ENCODE measurements at regions not wholly inside any gene's neighbourhood (a gene's known extent, or its start where the extent isn't known, plus 50 kb on each side); places are given as distances from the start of the nearest gene placed in this dataset.
A peak's percentile ranks its signal among the peaks of the same experiment; 100 is the strongest.

DNA sequence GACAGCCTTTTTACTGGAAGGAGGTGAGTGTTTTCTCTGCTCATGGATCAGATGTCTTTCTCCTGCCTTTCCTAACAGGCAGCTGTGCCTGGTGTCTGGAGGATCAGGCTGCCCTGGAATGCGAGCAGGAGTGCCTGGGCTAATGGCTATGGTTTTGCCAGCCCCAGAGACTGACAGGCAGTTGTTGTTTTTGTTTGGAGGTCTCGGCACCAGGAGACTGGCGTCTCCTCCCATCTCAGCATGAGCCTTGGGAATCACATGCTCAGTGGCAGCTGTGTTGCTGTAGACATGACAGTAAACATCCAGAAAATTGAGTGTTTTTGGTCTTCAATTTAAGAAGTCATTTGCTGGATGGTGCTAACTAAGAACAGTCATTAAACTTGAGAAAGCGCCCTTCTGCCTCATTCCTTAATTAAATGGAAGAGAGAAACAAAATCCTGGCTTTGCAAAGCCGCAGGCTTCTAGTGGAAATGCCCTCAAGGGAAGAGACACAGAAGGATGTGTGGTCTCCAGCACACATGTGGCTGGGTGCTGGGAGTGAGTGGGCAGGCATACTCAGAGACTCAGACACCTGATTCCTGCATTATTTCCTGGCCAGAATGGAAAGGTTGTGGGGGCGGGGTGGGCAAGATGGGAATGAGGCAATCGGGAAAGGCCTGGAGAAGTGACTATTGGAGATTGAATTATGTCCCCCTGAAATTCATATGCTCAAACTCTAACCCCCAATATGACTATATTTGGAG is 97.0 kb upstream of the NMNAT3 start:
- no peaks in the 10 kb centered on the region for H3K9me3 ChIP-seq (ENCODE audit: control insufficient read depth, insufficient read depth, low read depth, low read length)
- ChIA-PET CTCF (no interaction called here), POLR2A (no interaction called here)
- H3K4me1 ChIP-seq (ENCODE audit: control insufficient read depth, insufficient read depth, low read length) = no peaks in the 10 kb centered on the region; the same call in 1 of the 2 replicates
- no peaks in the 10 kb centered on the region for H3K36me3 ChIP-seq (ENCODE audit: control insufficient read depth in 2 of 2, insufficient read depth in 1 of 2, low read length in 2 of 2)
- H3K4me3 ChIP-seq (ENCODE audit: low read depth, low read length) = no peak overlapping the region
- no peak overlapping the region for H3K27ac ChIP-seq (ENCODE audit: extremely low read depth, low read depth, low read length)
- TF ChIP-seq ZFHX2 (tag by site-specific recombination; conservative IDR thresholded peaks at IDR 0.05) (peak; percentile 67), ZNF473 (tag by site-specific recombination; IDR thresholded peaks at IDR 0.05) (no peak), EGR2 (tag by site-specific recombination; IDR thresholded peaks at IDR 0.05; ENCODE audit: low read depth) (peak; percentile 63; the same call in 1 of the 2 replicates)

DNA sequence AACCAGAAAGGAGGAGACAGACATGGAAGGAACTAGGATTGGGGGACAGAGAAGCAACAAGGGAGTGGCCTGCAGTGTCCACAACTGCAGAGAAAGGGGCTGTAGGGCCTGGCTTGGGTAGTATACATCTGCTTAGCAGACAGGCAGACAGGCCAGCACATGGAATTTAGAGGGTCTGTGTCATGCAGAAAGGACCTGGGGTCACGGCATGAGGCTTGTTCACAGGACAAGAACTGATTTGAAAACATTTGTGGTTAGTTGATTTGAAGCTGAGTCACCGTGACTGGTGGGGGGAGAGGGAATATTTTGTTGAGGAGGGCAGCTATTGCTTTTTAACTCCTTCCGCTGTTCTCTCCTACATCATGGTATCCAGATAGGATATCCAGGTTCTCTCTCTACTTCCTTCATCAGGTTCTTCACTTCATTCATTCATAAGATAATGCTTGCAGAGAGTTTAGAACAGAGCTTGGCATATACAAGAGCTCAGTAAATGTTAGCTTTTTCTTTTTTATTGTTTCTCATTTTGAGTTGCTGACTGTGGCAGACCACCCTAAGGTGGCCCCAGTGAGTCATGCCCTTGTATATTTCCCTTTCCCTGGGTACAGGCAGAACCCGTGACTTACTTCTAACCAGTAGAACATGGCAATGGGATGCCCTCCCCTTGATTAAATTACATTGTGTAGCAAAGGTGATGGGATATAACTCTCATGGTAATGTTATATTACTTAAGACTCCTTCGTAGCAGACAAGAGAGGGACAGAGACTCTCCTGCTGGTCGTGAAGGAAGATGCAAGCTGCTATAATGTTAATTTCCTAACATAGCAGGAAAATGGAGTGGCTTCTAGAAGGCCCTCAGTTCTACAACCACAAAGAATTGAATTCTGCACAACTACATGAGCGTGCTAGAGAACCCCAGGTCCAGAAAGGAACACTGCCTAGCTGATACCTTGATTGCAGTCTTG is 95.0 kb upstream of the NMNAT3 start:
- CTCF ChIA-PET = interaction anchor here (0.6 to 1.1 kb wide), 2 partner anchors 161 to 185 kb away, joined by 3 read pairs; no protein-coding TSS in a partner anchor
- TF ChIP-seq ZNF335 (tag by site-specific recombination; conservative IDR thresholded peaks at IDR 0.05) (0 out of 2 replicates have a peak, but pooled peaks have one; percentile 13), KLF7 (tag by site-specific recombination; IDR thresholded peaks at IDR 0.05; ENCODE audit: borderline replicate concordance) (no peak), ZSCAN16 (tag by site-specific recombination; IDR thresholded peaks at IDR 0.05) (no peak)

DNA sequence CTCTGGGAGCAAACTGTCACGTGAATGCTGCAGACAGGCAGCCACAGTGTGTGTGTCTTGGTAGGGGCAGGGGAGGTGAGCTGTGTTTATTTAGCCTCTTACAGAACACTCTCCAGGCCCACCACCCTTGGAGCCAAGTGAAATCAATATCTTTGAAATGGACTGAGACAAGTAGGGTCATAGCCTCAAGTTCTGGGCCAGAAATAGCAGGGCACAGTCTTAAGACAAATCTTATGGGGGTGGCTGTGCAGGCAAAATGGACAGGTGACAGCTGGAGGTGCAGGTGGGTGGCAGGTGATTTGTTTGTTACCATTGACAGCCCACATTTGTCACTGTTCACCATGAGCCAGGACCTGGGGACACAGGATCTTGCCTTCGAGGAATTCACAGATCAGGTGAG is 93.6 kb upstream of the NMNAT3 start:
- Histone ChIP-seq H3K4me1 (ENCODE audit: control insufficient read depth, insufficient read depth, low read length) (no peaks in the 10 kb centered on the region; the same call in 1 of the 2 replicates), H3K9me3 (ENCODE audit: control insufficient read depth, insufficient read depth, low read depth, low read length) (no peaks in the 10 kb centered on the region), H3K27ac (ENCODE audit: extremely low read depth, low read depth, low read length) (no peak overlapping the region), H3K4me3 (ENCODE audit: low read depth, low read length) (no peak overlapping the region), H3K36me3 (ENCODE audit: control insufficient read depth in 2 of 2, insufficient read depth in 1 of 2, low read length in 2 of 2) (no peaks in the 10 kb centered on the region)
- TF ChIP-seq ZNF518A (tag by site-specific recombination; conservative IDR thresholded peaks at IDR 0.05; ENCODE audit: low read depth) (no peak), GLIS1 (tag by site-specific recombination; IDR thresholded peaks at IDR 0.05) (peak; percentile 35; the same call in 1 of the 2 replicates)
- ChIA-PET CTCF (no interaction called here), POLR2A (no interaction called here)

More for the DNA sequence above, 95.0 kb upstream of the NMNAT3 start:
- Histone ChIP-seq H3K27ac (ENCODE audit: extremely low read depth, low read depth, low read length) (no peak overlapping the region), H3K9me3 (ENCODE audit: control insufficient read depth, insufficient read depth, low read depth, low read length) (no peaks in the 10 kb centered on the region), H3K4me1 (ENCODE audit: control insufficient read depth, insufficient read depth, low read length) (no peaks in the 10 kb centered on the region; the same call in 1 of the 2 replicates), H3K4me3 (ENCODE audit: low read depth, low read length) (no peak overlapping the region), H3K36me3 (ENCODE audit: control insufficient read depth in 2 of 2, insufficient read depth in 1 of 2, low read length in 2 of 2) (no peaks in the 10 kb centered on the region)
- POLR2A ChIA-PET = no interaction called here

GRCh38 chr3:139770577-139770976 is 92.8 kb upstream of the NMNAT3 start:
- ChIA-PET CTCF (no interaction called here), POLR2A (no interaction called here)

More at GRCh38 chr3:139770577-139770976, 92.8 kb upstream of the NMNAT3 start:
- no peak for TF ChIP-seq ZNF114 (tag by site-specific recombination; IDR thresholded peaks at IDR 0.05)
- TF ChIP-seq ZNF26 (tag by site-specific recombination; IDR thresholded peaks at IDR 0.05) = no peak
- no peak for TF ChIP-seq ZNF24 (tag by site-specific recombination; IDR thresholded peaks at IDR 0.05)
- TF ChIP-seq CTCF (tag by site-specific recombination; IDR thresholded peaks at IDR 0.05) = no peak
- TF ChIP-seq KLF7 (tag by site-specific recombination; IDR thresholded peaks at IDR 0.05; ENCODE audit: borderline replicate concordance) = no peak
- TF ChIP-seq, protein P1, sequence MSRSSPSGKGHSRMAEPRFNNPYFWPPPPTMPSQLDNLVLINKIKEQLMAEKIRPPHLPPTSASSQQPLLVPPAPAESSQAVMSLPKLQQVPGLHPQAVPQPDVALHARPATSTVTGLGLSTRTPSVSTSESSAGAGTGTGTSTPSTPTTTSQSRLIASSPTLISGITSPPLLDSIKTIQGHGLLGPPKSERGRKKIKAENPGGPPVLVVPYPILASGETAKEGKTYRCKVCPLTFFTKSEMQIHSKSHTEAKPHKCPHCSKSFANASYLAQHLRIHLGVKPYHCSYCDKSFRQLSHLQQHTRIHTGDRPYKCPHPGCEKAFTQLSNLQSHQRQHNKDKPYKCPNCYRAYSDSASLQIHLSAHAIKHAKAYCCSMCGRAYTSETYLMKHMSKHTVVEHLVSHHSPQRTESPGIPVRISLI (tag by site-specific recombination; IDR thresholded peaks at IDR 0.05) = no peak
- no peak for TF ChIP-seq GFI1B (tag by site-specific recombination; IDR thresholded peaks at IDR 0.05)
- TF ChIP-seq ZNF549 (tag by site-specific recombination; IDR thresholded peaks at IDR 0.05) = no peak
- Histone ChIP-seq H3K4me1 (ENCODE audit: control insufficient read depth, insufficient read depth, low read length) (no peaks in the 10 kb centered on the region; the same call in 1 of the 2 replicates), H3K4me3 (ENCODE audit: low read depth, low read length) (no peak overlapping the region), H3K36me3 (ENCODE audit: control insufficient read depth in 2 of 2, insufficient read depth in 1 of 2, low read length in 2 of 2) (no peaks in the 10 kb centered on the region), H3K27ac (ENCODE audit: extremely low read depth, low read depth, low read length) (no peak overlapping the region), H3K9me3 (ENCODE audit: control insufficient read depth, insufficient read depth, low read depth, low read length) (no peaks in the 10 kb centered on the region)

Measured in HEK293 (cell line).